Sigmoid colon (tissue), 6 donors: ENCODE measurements at regions not wholly inside any gene's neighbourhood (a gene's known extent, or its start where the extent isn't known, plus 50 kb on each side); places are given as distances from the start of the nearest gene placed in this dataset.
A peak's percentile ranks its signal among the peaks of the same experiment; 100 is the strongest.

Experiments
- DNase-seq: peaks from one replicate; pipeline ENCODE4 v3.0.0-alpha.2; 2019
- H3K27ac ChIP-seq, 4 donors: fragments of 200-600 bp; sonication (generic); one replicate each; pipeline ENCODE4 v1.5.1; 2016 to 2019; ENCODE audit warnings: mild to moderate bottlenecking in 1 of 4
- H3K27me3 ChIP-seq, 3 donors: fragments of 200-600 bp; sonication (generic); one replicate each; pipeline ENCODE4 v1.5.1; 2019; ENCODE audit warnings: mild to moderate bottlenecking in 1 of 3
- H3K36me3 ChIP-seq, 4 donors: fragments of 200-600 bp; sonication (generic); one replicate each; pipeline ENCODE4 v1.5.1; 2016 to 2019
- H3K4me1 ChIP-seq, 4 donors: fragments of 200-600 bp; sonication (generic); one replicate each; pipeline ENCODE4 v1.5.1; 2017 to 2019
- H3K4me3 ChIP-seq, 4 donors: fragments of 200-600 bp; sonication (generic); one replicate each; pipeline ENCODE4 v1.5.1; 2017 to 2019; ENCODE audit warnings: mild to moderate bottlenecking in 2 of 4, moderate library complexity in 1 of 4
- H3K9me3 ChIP-seq, 4 donors: fragments of 200-600 bp in 3 of 4; sonication (generic) in 3 of 4; one replicate each; pipeline versions ENCODE4 v1.5.1 to v1.6.1; 2013 to 2019
- EP300 ChIP-seq, 4 donors: sonication (generic); formaldehyde crosslinking; IDR thresholded peaks; one replicate each; pipeline ENCODE4 v1.6.1; 2017; ENCODE audit warnings: antibody characterized with exemption in 4 of 4
- POLR2A ChIP-seq, 2 donors: fragments of 450-650 bp; IDR thresholded peaks; one replicate each; pipeline ENCODE4 v1.6.1; 2016; ENCODE audit warnings: antibody characterized with exemption in 2 of 2, mild to moderate bottlenecking in 2 of 2, moderate library complexity in 2 of 2
- POLR2AphosphoS5 ChIP-seq, 4 donors: sonication (generic); formaldehyde crosslinking; IDR thresholded peaks; one replicate each; pipeline ENCODE4 v1.6.1; 2017; ENCODE audit warnings: antibody characterized with exemption in 4 of 4
- WGBS, 2 donors: extraction: QIAGEN DNeasy Blood & Tissue Kit; methylation state at CpG; one replicate each; pipeline ENCODE4 v1.1.7; 2013; 5-methylcytosine and 5-hydroxymethylcytosine counted together
- intact Hi-C: fragments of 100-400 bp; cut with DNase I; formaldehyde crosslinking; loops from one replicate; pipeline ENCODE4 v1.15.1; 2023
- TF ChIP-seq, protein P1 (sequence below), 4 experiments: fragments of 450-650 bp in 3 of 4; fragments of 200-600 bp in 1 of 4; IDR thresholded peaks; one replicate each; pipeline ENCODE4 v1.5.1; 2016 to 2019; ENCODE audit warnings: antibody characterized with exemption in 4 of 4, mild to moderate bottlenecking in 3 of 4, moderate library complexity in 2 of 4
- donor health status: healthy with polysubstance abuse.
- donor health status: healthy.

DNA sequence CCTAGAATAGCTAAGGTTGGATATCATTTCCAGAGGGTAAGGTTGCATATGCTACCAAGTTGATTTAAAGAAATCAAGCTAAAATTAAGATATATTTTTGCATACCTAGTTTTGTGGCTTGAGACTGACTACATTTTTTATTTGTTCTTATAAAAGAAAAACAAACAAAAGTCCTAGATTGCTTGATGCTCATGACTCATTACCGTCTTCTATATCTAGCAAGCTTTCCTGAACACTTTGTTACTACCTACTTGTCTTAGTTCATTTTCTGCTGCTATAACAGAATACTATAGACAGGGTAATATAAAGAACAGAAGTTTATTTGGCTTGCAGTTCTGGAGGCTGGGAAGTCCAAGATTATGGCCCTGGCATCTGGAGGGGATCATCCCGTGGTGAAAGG is 152.1 kb upstream of the THRB start:
- Histone ChIP-seq H3K9me3 (no peaks in the 10 kb centered on the region), H3K4me3 (no peak overlapping the region), H3K4me1 (peaks cover 0 to 22% (median 8%) of the 10 kb centered on the region in 4 donors), H3K27ac (no peak overlapping the region), H3K27me3 (no peaks in the 10 kb centered on the region), H3K36me3 (no peaks in the 10 kb centered on the region)
- no peak for DNase-seq
- intact Hi-C loops: loop anchor here (10.0 kb wide), 1 partner anchor 122 kb away; no protein-coding TSS in a partner anchor
- WGBS, 2 donors: 89 to 93% methylated on average over 2 of the region's 2 CpGs
- TF ChIP-seq EP300 (IDR thresholded peaks at IDR 0.05): no peak
- TF ChIP-seq POLR2A (IDR thresholded peaks at IDR 0.05): no peak
- TF ChIP-seq, protein P1, sequence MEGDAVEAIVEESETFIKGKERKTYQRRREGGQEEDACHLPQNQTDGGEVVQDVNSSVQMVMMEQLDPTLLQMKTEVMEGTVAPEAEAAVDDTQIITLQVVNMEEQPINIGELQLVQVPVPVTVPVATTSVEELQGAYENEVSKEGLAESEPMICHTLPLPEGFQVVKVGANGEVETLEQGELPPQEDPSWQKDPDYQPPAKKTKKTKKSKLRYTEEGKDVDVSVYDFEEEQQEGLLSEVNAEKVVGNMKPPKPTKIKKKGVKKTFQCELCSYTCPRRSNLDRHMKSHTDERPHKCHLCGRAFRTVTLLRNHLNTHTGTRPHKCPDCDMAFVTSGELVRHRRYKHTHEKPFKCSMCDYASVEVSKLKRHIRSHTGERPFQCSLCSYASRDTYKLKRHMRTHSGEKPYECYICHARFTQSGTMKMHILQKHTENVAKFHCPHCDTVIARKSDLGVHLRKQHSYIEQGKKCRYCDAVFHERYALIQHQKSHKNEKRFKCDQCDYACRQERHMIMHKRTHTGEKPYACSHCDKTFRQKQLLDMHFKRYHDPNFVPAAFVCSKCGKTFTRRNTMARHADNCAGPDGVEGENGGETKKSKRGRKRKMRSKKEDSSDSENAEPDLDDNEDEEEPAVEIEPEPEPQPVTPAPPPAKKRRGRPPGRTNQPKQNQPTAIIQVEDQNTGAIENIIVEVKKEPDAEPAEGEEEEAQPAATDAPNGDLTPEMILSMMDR (IDR thresholded peaks at IDR 0.05): no peak
- TF ChIP-seq POLR2AphosphoS5 (IDR thresholded peaks at IDR 0.05): no peak

DNA sequence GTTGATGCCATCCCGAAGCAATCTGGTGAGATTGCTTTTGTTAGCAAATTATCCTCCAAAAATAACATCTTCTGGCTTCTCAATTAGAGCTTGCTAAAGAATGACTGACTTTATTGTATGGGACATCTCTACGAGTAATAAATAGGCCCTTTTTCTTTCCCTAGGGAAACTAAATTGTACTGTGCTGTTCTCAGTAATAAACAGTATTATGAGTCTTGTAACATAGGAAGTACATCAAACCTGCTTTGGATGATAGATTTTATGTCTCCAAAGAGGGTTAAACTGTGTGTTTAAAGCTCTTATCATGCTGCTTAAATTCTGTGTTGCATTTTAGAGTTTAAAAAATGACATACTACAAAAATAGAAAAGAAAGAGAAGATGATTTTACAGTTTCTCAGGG is 153.4 kb upstream of the THRB start:
- H3K36me3 ChIP-seq: no peaks in the 10 kb centered on the region
- no peaks in the 10 kb centered on the region for H3K27me3 ChIP-seq
- no peak overlapping the region for H3K4me3 ChIP-seq
- 71 to 73% methylated on average over 2 of the region's 2 CpGs for WGBS, 2 donors
- peak overlapping the region; percentile 19 to 60 (median 32) for H3K27ac ChIP-seq
- TF ChIP-seq EP300 (IDR thresholded peaks at IDR 0.05): no peak
- no peak for TF ChIP-seq POLR2A (IDR thresholded peaks at IDR 0.05)
- TF ChIP-seq POLR2AphosphoS5 (IDR thresholded peaks at IDR 0.05): no peak
- TF ChIP-seq, protein P1 (IDR thresholded peaks at IDR 0.05): no peak
- peaks cover 0 to 22% (median 8%) of the 10 kb centered on the region in 4 donors for H3K4me1 ChIP-seq
- no peaks in the 10 kb centered on the region for H3K9me3 ChIP-seq
- no peak for DNase-seq
- intact Hi-C loops: loop anchor here (10.0 kb wide), 1 partner anchor 123 kb away; no protein-coding TSS in a partner anchor

DNA sequence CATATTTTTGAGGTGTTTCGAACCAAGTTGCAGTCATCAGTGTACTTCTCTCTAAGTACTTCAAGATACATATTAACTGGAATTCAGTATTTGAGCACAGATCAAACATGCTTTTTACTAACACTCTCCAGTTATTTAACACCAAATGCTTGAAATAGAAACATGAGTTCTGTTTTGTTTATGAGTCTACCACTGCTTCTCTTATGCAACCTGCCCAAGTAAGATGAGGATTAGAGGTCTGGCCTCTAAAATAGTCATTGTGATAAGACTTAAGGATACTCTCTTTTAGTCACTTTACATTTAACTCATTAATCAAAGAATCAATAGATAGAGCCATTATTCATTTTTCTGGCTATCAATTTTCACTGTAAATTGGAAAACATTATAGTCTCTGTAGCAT is 156.2 kb upstream of the THRB start:
- Histone ChIP-seq H3K4me1 (peaks cover 0 to 22% (median 8%) of the 10 kb centered on the region in 4 donors), H3K27ac (no peak overlapping the region), H3K4me3 (no peak overlapping the region), H3K9me3 (no peaks in the 10 kb centered on the region), H3K27me3 (no peaks in the 10 kb centered on the region), H3K36me3 (no peaks in the 10 kb centered on the region)
- DNase-seq: no peak
- 85 to 90% methylated on average over 1 of the region's 1 CpG for WGBS, 2 donors
- intact Hi-C loops: no loop called here
- TF ChIP-seq POLR2AphosphoS5 (IDR thresholded peaks at IDR 0.05) (no peak), EP300 (IDR thresholded peaks at IDR 0.05) (no peak), POLR2A (IDR thresholded peaks at IDR 0.05) (no peak)
- TF ChIP-seq, protein P1 (IDR thresholded peaks at IDR 0.05): no peak

DNA sequence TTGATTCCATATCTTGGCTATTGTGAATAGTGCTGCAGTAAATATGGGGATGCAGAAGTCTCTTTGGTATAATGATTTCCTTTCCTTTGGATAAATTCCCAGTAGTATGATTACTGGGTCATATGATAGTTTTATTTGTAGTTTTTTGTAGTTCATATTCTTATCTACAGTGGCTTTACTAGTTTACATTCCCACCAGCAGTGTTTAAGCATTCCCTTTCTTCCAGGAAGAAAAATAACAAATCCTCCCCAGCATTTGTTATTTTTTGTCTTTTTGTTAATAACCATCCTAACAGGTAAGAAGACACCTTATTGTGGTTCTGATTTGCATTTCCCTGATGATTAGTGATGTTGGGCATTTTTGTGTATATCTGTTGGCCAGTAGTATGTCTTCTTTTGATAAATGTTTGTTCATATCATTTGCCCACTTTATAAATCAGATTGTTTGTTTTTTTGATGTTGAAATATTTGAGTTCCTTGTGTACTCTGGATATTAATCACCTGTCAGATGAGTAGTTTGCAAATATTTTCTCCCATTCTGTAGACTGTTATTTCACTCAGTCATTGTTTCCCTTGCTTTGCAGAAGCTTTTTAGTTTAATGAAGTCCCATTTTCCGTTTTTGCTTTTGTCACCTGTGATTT is 163.3 kb upstream of the THRB start:
- DNase-seq: no peak
- WGBS, 2 donors: 72 to 77% methylated on average over 1 of the region's 1 CpG
- TF ChIP-seq EP300 (IDR thresholded peaks at IDR 0.05): no peak
- TF ChIP-seq POLR2AphosphoS5 (IDR thresholded peaks at IDR 0.05): no peak
- TF ChIP-seq, protein P1 (IDR thresholded peaks at IDR 0.05): no peak
- no peak for TF ChIP-seq POLR2A (IDR thresholded peaks at IDR 0.05)
- Histone ChIP-seq H3K36me3 (no peaks in the 10 kb centered on the region), H3K27ac (no peak overlapping the region), H3K9me3 (no peaks in the 10 kb centered on the region), H3K4me1 (peaks cover 0 to 4% (median 0%) of the 10 kb centered on the region in 4 donors), H3K4me3 (no peak overlapping the region), H3K27me3 (no peaks in the 10 kb centered on the region)
- intact Hi-C loops: no loop called here

DNA sequence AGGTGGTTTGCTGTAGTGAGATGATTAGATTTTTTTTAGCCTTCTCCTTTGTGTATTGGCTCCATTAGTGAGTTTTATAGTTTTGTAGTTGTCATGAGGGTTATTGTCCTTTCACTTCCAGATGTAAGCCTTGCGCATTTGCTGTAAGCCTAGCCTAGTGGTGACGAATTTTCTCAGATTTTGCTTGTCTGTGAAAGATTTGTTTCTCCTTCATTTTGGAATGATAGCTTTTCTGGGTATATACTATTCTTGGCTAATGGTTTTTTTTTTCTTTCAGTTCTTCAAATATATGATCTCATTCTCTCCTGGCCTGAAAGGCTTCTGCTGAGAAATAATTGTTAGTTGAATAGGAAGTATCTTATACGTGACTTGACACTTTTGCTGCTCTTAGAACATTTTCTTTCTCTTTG is 166.5 kb upstream of the THRB start:
- TF ChIP-seq, protein P1 (IDR thresholded peaks at IDR 0.05): no peak
- TF ChIP-seq EP300 (IDR thresholded peaks at IDR 0.05) (no peak), POLR2AphosphoS5 (IDR thresholded peaks at IDR 0.05) (no peak)
- H3K27ac ChIP-seq: no peak overlapping the region
- peaks cover 0 to 4% (median 0%) of the 10 kb centered on the region in 4 donors for H3K4me1 ChIP-seq
- DNase-seq: no peak
- no peaks in the 10 kb centered on the region for H3K27me3 ChIP-seq
- no peaks in the 10 kb centered on the region for H3K9me3 ChIP-seq
- intact Hi-C loops: no loop called here
- H3K36me3 ChIP-seq: no peaks in the 10 kb centered on the region
- 62 to 89% methylated on average over 3 of the region's 3 CpGs for WGBS, 2 donors
- H3K4me3 ChIP-seq: no peak overlapping the region
